ENCODE measurements at regions not wholly inside any gene's neighbourhood (a gene's known extent, or its start where the extent isn't known, plus 50 kb on each side); places are given as distances from the start of the nearest gene placed in this dataset.

DNA sequence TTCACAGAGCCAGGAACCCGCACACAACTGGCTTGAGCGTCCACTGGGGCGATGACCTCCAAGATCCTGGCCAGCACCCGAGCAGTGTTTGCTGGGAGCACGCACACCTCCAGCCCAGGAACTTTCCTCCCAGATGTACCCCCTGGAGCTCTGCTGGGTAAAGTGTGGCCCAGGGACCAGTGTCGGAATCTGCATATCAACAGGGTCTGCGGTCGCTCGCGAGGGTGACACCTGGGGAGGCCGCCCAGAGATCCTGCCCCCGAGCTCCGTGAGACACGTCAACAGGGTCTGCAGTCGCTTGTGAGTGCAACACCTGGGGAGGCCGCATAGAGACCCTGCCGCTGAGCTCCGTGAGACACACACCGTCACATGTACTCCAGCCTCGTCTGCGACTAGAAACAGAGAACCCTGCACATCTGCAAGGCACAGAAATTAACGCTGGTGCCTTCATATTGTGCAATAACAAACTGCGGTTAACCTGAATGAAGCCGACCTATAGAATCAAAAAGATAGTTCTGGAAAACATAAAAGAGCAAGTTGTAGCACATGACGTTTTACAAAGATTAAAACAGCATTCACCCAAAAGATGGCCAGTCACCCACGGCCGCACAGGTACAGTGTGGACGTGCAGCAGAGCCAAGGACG, 172.4 kb downstream of the BRD1 start:
- no peak for TF ChIP-seq POLR2A (IDR thresholded peaks at IDR 0.05)
- no peak for TF ChIP-seq CTCF (IDR thresholded peaks at IDR 0.05)
- no peak for TF ChIP-seq POLR2AphosphoS5 (IDR thresholded peaks at IDR 0.05)
- no peak for TF ChIP-seq EP300 (IDR thresholded peaks at IDR 0.05)
